Kidney (tissue), 13 donors: ENCODE measurements at regions not wholly inside any gene's neighbourhood (a gene's known extent, or its start where the extent isn't known, plus 50 kb on each side); places are given as distances from the start of the nearest gene placed in this dataset.
"Not testable (repeated sequence)": the region's sequence is repeated elsewhere in the genome, so short reads cannot be mapped to it uniquely, and the experiment has no call there.

ENCODE experiments used
- DNase-seq, 5 donors: peaks; one replicate each; pipeline ENCODE4 v3.0.0-alpha.2; 2013 to 2020
- FAIRE-seq: peaks from 2 replicates; lab custom pipeline; 2012; peaks lifted over from hg19 to GRCh38; lab: Jason Lieb, UNC
- H3K27ac ChIP-seq, 2 donors: one replicate each; pipeline ENCODE4 v1.7.0; 2013; ENCODE audit warnings: low read depth in 2 of 2, low read length in 2 of 2, inconsistent platforms in 1 of 2
- H3K27me3 ChIP-seq: one replicate; pipeline ENCODE4 v1.7.1; 2013; ENCODE audit warnings: low read length, inconsistent platforms; ENCODE audit not compliant: control insufficient read depth, insufficient read depth
- H3K36me3 ChIP-seq, 3 donors: one replicate each; pipeline versions ENCODE4 v1.7.0 to v1.7.1; 2013; ENCODE audit warnings: low read length in 3 of 3, control low read depth in 1 of 3, inconsistent platforms in 1 of 3; ENCODE audit not compliant: insufficient read depth in 3 of 3, control insufficient read depth in 2 of 3
- H3K4me1 ChIP-seq, 3 donors: one replicate each; pipeline versions ENCODE4 v1.7.0 to v1.7.1; 2013; ENCODE audit warnings: low read length in 3 of 3, inconsistent platforms in 1 of 3, low read depth in 1 of 3; ENCODE audit not compliant: control insufficient read depth in 2 of 3, insufficient read depth in 2 of 3
- H3K4me3 ChIP-seq, 3 donors: one replicate each; pipeline versions ENCODE4 v1.7.0 to v1.8.1; 2013; ENCODE audit warnings: low read length in 3 of 3, control low read depth in 1 of 3, inconsistent platforms in 1 of 3
- H3K9ac ChIP-seq, 3 donors: one replicate each; pipeline versions ENCODE4 v1.7.0 to v1.7.1; 2013; ENCODE audit warnings: low read length in 3 of 3, control low read depth in 1 of 3, inconsistent platforms in 1 of 3
- H3K9me3 ChIP-seq, 3 donors: one replicate each; pipeline versions ENCODE4 v1.7.0 to v1.7.1; 2013; ENCODE audit warnings: low read length in 3 of 3, control low read depth in 1 of 3, inconsistent platforms in 1 of 3; ENCODE audit not compliant: control insufficient read depth in 2 of 3, insufficient read depth in 1 of 3
- CTCF ChIP-seq: IDR thresholded peaks from 3 replicates; pipeline ENCODE4 v1.5.1; 2012; ENCODE audit warnings: mild to moderate bottlenecking, moderate library complexity, borderline replicate concordance; ENCODE audit not compliant: insufficient read depth; ENCODE audit errors: extremely low read depth
- intact Hi-C: fragments of 100-400 bp; cut with DNase I; formaldehyde crosslinking; loops from one replicate; pipeline ENCODE4 v1.11.1; 2022
- donor health status: control.
- donor health status: control.
- donor health status: control.
- donor health status: control.
- donor health status: control.
- donor health status: DM: yes; HTN: yes; CAD: no.
- donor health status: Normal renal cell carcinoma (clear cell type).

GRCh38 chr10:35821339-35821911, 179.3 kb upstream of the FZD8 start:
- FAIRE-seq (no peak), DNase-seq (peak in 3 of 5 donors; percentile 19 to 85 (median 64))
- no peak for TF ChIP-seq CTCF
- H3K4me1 ChIP-seq: peaks cover 0 to 2% (median 0%) of the 10 kb centered on the region in 3 donors
- H3K36me3 ChIP-seq: no peaks in the 10 kb centered on the region
- H3K9ac ChIP-seq: no peak overlapping the region
- intact Hi-C loops: no loop called here
- no peak overlapping the region for H3K27ac ChIP-seq
- H3K4me3 ChIP-seq: no peak overlapping the region
- H3K27me3 ChIP-seq: no peaks in the 10 kb centered on the region
- no peaks in the 10 kb centered on the region for H3K9me3 ChIP-seq

- Histone ChIP-seq H3K4me1 (peaks cover 0 to 2% (median 0%) of the 10 kb centered on the region in 3 donors), H3K27me3 (no peaks in the 10 kb centered on the region), H3K4me3 (no peak overlapping the region), H3K9me3 (no peaks in the 10 kb centered on the region), H3K9ac (no peak overlapping the region), H3K36me3 (no peaks in the 10 kb centered on the region), H3K27ac (no peak overlapping the region)
- FAIRE-seq: no peak
- TF ChIP-seq CTCF: no peak
- no peak for DNase-seq
- intact Hi-C loops: no loop called here
These were observed 177.6 kb upstream of the FZD8 start for GRCh38 chr10:35819736-35820135.

GRCh38 chr10:35819011-35819410, 176.9 kb upstream of the FZD8 start:
- intact Hi-C loops: no loop called here
- no peaks in the 10 kb centered on the region for H3K27me3 ChIP-seq
- peaks cover 0 to 2% (median 0%) of the 10 kb centered on the region in 3 donors for H3K4me1 ChIP-seq
- no peaks in the 10 kb centered on the region for H3K9me3 ChIP-seq
- no peak overlapping the region for H3K9ac ChIP-seq
- no peaks in the 10 kb centered on the region for H3K36me3 ChIP-seq
- no peak overlapping the region for H3K27ac ChIP-seq
- FAIRE-seq: no peak
- no peak for TF ChIP-seq CTCF
- no peak for DNase-seq
- no peak overlapping the region for H3K4me3 ChIP-seq

- H3K36me3 ChIP-seq, H3K27ac ChIP-seq, H3K9ac ChIP-seq, H3K27me3 ChIP-seq, DNase-seq, H3K4me3 ChIP-seq, intact Hi-C loops, FAIRE-seq, H3K9me3 ChIP-seq, H3K4me1 ChIP-seq: not testable (repeated sequence)
These were observed 175.0 kb upstream of the FZD8 start for GRCh38 chr10:35817109-35817508.
